Loucy (cell line): ENCODE measurements at regions not wholly inside any gene's neighbourhood (a gene's known extent, or its start where the extent isn't known, plus 50 kb on each side); places are given as distances from the start of the nearest gene placed in this dataset.

Experiments used
- EZH2phosphoT487 ChIP-seq: fragments of 200-600 bp; IDR thresholded peaks from 2 replicates; pipeline ENCODE4 v1.6.1; 2018; ENCODE audit warnings: antibody characterized with exemption, mild to moderate bottlenecking, moderate library complexity, borderline replicate concordance
- TF ChIP-seq, protein P1 (sequence below): fragments of 200-600 bp; sonication (generic); conservative IDR thresholded peaks from 2 replicates; pipeline ENCODE4 v1.5.1; 2014; ENCODE audit warnings: mild to moderate bottlenecking, antibody characterized with exemption, low read length

DNA sequence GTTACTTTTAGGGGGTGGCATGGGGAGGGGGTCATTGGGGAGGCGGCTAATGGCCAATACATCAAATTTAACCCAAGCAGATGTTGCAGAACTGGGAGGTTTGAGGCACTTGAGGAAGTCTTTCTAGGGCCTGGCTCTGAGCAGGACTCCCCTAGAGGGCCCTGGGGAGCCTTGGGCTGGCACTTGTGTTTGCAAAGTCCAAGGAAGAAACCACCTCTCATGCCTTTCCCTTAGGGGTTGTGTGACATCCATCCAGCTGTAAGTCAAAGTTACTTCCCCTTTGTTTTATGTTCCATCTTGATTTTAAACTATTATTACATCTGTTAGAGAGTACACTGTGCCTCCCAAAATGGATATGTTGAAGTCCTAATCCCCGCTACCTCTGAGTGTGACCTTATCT, 159.9 kb downstream of the KATNAL1 start:
- TF ChIP-seq, protein P1, sequence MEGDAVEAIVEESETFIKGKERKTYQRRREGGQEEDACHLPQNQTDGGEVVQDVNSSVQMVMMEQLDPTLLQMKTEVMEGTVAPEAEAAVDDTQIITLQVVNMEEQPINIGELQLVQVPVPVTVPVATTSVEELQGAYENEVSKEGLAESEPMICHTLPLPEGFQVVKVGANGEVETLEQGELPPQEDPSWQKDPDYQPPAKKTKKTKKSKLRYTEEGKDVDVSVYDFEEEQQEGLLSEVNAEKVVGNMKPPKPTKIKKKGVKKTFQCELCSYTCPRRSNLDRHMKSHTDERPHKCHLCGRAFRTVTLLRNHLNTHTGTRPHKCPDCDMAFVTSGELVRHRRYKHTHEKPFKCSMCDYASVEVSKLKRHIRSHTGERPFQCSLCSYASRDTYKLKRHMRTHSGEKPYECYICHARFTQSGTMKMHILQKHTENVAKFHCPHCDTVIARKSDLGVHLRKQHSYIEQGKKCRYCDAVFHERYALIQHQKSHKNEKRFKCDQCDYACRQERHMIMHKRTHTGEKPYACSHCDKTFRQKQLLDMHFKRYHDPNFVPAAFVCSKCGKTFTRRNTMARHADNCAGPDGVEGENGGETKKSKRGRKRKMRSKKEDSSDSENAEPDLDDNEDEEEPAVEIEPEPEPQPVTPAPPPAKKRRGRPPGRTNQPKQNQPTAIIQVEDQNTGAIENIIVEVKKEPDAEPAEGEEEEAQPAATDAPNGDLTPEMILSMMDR, result peak; percentile 47
- no peak for TF ChIP-seq EZH2phosphoT487
